ENCODE measurements at regions not wholly inside any gene's neighbourhood (a gene's known extent, or its start where the extent isn't known, plus 50 kb on each side); places are given as distances from the start of the nearest gene placed in this dataset.

GRCh38 chr4:176436293-176436973 is 116.7 kb downstream of the SPCS3 start:
- H3K27ac ChIP-seq: no peak overlapping the region
- DNase-seq (no peak), ATAC-seq (no peak)
- H3K9me3 ChIP-seq: no peaks in the 10 kb centered on the region
- peaks cover 0 to 8% (median 0%) of the 10 kb centered on the region in 12 donors for H3K4me1 ChIP-seq
- no peaks in the 10 kb centered on the region for H3K36me3 ChIP-seq
- 65 to 72% (median 69%) methylated on average over 5 of the region's 5 CpGs for WGBS, 4 donors
- no peaks in the 10 kb centered on the region for H3K27me3 ChIP-seq
- TF ChIP-seq POLR2A (IDR thresholded peaks at IDR 0.05): no peak
- no peak for TF ChIP-seq CTCF (IDR thresholded peaks at IDR 0.05)
- H3K4me3 ChIP-seq: no peak overlapping the region
- intact Hi-C loops (cut with DNase I): no loop called here

GRCh38 chr4:176437756-176438155 is 118.0 kb downstream of the SPCS3 start:
- intact Hi-C loops (cut with DNase I): no loop called here
- TF ChIP-seq POLR2A (IDR thresholded peaks at IDR 0.05) (no peak), CTCF (IDR thresholded peaks at IDR 0.05) (no peak)
- Histone ChIP-seq H3K4me1 (peaks cover 0 to 6% (median 0%) of the 10 kb centered on the region in 12 donors), H3K36me3 (no peaks in the 10 kb centered on the region), H3K9me3 (no peaks in the 10 kb centered on the region), H3K4me3 (no peak overlapping the region), H3K27me3 (no peaks in the 10 kb centered on the region), H3K27ac (no peak overlapping the region)
- no peak for DNase-seq
- no peak for ATAC-seq
- 86 to 97% (median 90%) methylated on average over 1 of the region's 1 CpG for WGBS, 4 donors

- H3K36me3 ChIP-seq: no peaks in the 10 kb centered on the region
- TF ChIP-seq POLR2A (IDR thresholded peaks at IDR 0.05) (no peak), CTCF (IDR thresholded peaks at IDR 0.05) (no peak)
- no peaks in the 10 kb centered on the region for H3K9me3 ChIP-seq
- 69 to 80% (median 77%) methylated on average over 2 of the region's 2 CpGs for WGBS, 4 donors
- peaks cover 0 to 6% (median 0%) of the 10 kb centered on the region in 12 donors for H3K4me1 ChIP-seq
- ATAC-seq (no peak), DNase-seq (no peak)
- no peak overlapping the region for H3K27ac ChIP-seq
- no peaks in the 10 kb centered on the region for H3K27me3 ChIP-seq
- H3K4me3 ChIP-seq: no peak overlapping the region
- intact Hi-C loops (cut with DNase I): no loop called here
These were observed 118.6 kb downstream of the SPCS3 start for GRCh38 chr4:176438401-176438800.

- Histone ChIP-seq H3K27ac (peak overlapping the region in 2 of 12 donors; percentile 26 to 41), H3K27me3 (no peaks in the 10 kb centered on the region), H3K9me3 (no peaks in the 10 kb centered on the region), H3K4me3 (no peak overlapping the region), H3K36me3 (no peaks in the 10 kb centered on the region), H3K4me1 (peaks cover 0 to 6% (median 0%) of the 10 kb centered on the region in 12 donors)
- ATAC-seq (peak in 1 of 4 donors; percentile 48), DNase-seq (no peak)
- intact Hi-C loops (cut with DNase I): no loop called here
- TF ChIP-seq POLR2A (IDR thresholded peaks at IDR 0.05): no peak
- TF ChIP-seq CTCF (IDR thresholded peaks at IDR 0.05): no peak
- 49 to 62% (median 54%) methylated on average over 2 of the region's 2 CpGs for WGBS, 4 donors
These were observed 119.8 kb downstream of the SPCS3 start for GRCh38 chr4:176439611-176440010.
